CD4-positive, alpha-beta T cell treated with Interleukin-6 for 4 hours (primary cell): ENCODE measurements at regions not wholly inside any gene's neighbourhood (a gene's known extent, or its start where the extent isn't known, plus 50 kb on each side); places are given as distances from the start of the nearest gene placed in this dataset.
"Not testable (repeated sequence)": the region's sequence is repeated elsewhere in the genome, so short reads cannot be mapped to it uniquely, and the experiment has no call there.

ENCODE experiments used
- DNase-seq: peaks from one replicate; pipeline ENCODE4 v3.0.0-alpha.2; 2020; ENCODE audit warnings: mixed read lengths

DNA sequence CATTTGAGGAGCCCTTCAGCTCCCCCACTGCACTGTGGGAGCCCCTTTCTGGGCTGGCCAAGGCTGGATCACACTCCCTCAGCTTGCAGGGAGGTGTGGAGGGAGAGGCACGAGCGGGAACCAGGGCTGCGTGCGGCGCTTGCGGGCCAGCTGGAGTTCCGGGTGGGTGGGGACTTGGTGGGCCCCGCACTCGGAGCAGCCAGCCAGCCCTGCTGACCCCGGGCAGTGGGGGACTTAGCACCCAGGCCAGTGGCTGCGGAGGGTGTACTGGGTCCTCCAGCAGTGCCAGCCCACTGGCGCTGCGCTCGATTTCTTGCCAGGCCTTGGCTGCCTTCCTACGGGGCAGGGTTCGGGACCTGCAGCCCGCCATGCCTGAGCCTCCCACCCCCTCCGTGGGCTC lies 895.1 kb upstream of the FAM98A start:
- not testable (repeated sequence) for DNase-seq

DNA sequence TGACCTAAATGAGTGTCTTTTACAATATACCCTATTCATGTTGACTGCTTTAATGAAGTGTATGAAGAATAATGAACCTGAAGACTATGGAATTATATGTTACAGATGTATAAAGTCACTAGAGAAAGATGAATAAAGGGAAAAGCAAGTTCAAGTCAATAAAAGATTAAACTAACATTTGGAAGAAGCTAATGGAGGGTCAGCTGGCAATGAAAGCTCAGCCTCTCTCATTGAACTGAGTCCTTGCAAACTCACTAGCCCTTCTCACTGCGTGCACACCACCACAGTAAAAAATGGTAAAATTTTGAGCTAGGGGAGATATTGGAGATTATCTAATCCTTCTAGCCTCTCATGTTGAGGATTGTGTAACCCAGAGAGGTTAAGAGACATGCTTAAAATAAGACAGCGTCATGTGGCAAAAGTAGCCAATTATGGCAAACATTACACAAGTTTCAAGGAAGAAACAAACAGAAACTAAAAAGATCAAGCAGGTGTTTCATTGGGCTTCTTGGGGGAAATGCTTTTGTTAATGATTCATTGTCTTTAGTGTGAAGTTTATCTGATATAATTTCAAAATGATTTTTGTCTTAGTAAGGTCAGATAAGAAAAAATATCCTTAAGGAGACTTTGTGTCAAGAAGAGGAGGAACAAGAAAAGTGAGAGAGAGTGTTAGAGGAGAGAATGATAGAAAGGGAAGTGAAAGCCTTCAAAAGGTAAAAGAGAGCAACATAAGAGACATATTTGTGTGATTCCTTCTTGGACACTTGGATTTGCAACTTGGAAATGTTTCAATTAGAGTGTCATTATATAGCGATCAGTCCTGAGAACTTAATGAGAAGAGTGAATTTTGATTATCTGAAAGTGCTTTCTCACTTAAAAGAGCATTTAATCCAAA lies 893.7 kb upstream of the FAM98A start:
- DNase-seq, result no peak

- DNase-seq, result no peak
These were observed 887.9 kb upstream of the FAM98A start for GRCh38 chr2:34486965-34487364.

- no peak for DNase-seq
These were observed 882.4 kb upstream of the FAM98A start for GRCh38 chr2:34481542-34481941.

DNA sequence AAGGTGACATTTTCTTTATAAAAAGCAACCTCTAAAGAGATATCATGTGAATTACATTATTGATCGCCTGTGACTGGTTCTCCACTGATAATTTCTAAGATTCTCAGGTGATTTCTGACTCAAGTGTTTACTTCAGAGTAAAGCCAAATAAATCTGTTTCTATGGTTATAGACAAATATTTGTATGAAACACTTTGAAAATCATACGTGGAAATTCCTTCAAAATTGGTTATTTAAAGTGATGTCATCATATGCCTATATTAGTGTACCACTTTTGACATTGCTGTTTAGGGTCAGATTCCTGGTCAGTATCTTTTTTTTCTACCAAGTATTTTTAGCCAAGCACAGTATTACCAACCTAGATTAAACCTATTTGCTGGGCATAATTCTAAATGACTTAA lies 881.3 kb upstream of the FAM98A start:
- no peak for DNase-seq

DNA sequence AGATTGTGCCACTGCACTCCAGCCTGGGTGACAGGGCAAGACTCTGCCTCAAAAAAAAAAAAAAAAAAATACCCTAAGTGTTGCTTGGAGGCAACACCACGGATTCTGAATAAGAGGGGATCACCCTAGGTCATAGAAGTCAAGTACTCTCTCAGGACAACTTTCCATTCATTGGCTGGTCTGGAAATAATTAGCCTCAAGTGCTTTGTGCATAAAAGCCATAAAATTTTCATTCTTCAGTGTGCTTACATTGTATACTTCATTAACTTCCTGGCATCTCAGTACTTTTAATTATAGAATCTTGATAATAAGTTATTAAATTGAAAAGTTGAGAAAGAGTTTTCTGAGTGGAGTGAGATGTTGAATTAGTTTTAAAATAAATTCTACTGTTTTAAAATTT lies 876.1 kb upstream of the FAM98A start:
- no peak for DNase-seq

DNA sequence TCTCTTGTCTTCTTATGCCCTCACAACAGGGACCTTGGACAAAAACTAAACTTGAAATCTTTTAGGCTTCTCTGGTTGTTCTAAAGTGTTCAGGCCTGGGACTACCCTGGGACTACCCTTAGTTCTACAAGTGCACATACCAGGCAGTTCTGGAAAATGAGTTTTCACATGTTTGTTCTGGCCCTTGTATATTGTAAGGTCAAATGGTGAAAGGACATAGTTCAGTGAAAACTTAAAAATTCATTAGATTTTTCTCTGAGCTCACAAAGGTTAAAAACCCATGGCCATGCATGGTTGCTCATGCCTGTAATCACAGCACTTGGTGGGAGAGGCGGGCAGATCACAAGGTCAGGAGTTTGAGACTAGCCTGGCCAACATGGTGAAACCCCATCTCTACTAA lies 875.5 kb upstream of the FAM98A start:
- no peak for DNase-seq

GRCh38 chr2:34447097-34447496 lies 848.0 kb upstream of the FAM98A start:
- DNase-seq, result no peak

- no peak for DNase-seq
These were observed 824.2 kb upstream of the FAM98A start for GRCh38 chr2:34423301-34423700.

DNA sequence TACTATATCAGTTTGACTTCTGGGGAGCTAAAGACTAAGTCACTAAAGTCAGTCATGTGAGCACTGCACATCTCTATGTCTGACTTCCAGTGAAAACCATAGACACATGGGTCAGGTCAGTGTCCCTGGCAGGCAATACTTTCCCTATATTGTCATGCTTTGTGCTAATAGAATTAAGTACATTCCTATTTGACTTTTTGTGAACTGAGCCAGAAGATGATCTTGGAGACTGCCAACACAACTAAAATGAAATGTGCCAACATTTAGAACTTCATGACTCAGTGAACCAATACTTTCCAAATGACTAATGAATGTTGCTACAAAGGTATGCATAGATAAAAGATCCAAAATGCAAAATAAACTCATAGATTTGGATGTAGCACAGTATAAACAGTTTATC lies 820.8 kb upstream of the FAM98A start:
- DNase-seq, result no peak

- DNase-seq, result no peak
These were observed 817.8 kb upstream of the FAM98A start for GRCh38 chr2:34416856-34417255.

- DNase-seq, result no peak
These were observed 815.8 kb upstream of the FAM98A start for GRCh38 chr2:34414856-34415255.

- DNase-seq, result no peak
These were observed 809.0 kb upstream of the FAM98A start for GRCh38 chr2:34408100-34408499.

DNA sequence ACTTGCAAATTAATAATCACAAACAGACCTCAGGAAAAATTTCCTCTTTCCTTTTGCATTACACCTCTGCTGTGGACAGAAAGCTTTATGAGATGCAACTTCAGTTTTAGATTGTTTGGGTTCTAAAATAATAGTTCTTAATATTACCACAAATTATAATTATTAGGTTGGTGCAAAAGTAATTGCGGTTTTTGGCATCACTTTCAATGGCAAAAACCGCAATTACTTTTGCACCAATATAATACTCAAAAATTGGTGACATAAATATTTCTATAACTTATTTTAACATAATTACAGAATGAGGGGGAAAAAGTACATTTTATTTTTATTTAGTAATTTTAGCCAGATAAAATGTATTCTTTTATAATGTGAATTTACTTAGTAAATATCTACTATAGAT lies 804.4 kb upstream of the FAM98A start:
- no peak for DNase-seq

- DNase-seq, result no peak
These were observed 803.3 kb upstream of the FAM98A start for GRCh38 chr2:34402376-34402775.

DNA sequence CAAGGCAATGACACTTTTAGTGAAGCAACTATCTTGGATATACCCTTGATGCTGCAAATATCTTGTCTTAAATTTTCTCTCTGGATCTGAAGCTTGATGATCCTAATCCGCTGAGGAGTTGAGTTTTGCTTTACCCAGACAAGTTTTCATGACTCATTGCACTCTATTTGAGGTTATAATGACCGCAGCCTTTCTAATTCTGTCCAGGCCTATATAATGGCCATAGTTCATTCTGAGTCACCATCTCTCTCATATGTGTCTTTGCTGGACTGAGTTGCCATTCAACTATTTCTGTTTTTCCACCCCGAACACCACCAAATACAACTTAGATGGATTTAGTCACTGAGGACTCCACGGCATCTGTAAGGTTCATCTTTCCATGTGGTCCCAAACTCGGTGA lies 802.1 kb upstream of the FAM98A start:
- no peak for DNase-seq

- DNase-seq, result no peak
These were observed 789.3 kb upstream of the FAM98A start for GRCh38 chr2:34388446-34388845.

DNA sequence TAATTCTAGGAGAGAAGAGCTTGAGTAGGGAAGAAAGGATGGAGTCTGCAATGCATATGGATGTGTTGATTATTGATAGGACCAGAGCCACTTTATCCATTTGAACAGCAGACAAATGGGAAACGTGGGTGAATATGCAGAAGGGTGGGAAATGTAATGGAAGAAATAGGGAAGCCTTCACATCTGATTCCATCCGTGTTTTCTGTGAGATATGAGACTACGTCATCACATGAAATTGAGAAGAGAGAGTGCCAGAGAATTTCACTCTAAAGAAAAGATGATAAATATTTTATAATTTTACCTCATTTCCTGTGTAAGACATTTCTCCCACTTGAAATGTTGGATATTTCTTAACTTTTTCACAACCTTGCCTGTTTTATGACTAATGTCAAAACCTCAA lies 788.4 kb upstream of the FAM98A start:
- DNase-seq, result no peak

- DNase-seq, result no peak
These were observed 780.5 kb upstream of the FAM98A start for GRCh38 chr2:34379586-34379985.

GRCh38 chr2:34373586-34374233 lies 774.6 kb upstream of the FAM98A start:
- no peak for DNase-seq

GRCh38 chr2:34372967-34373366 lies 773.9 kb upstream of the FAM98A start:
- no peak for DNase-seq

- DNase-seq, result no peak
These were observed 772.6 kb upstream of the FAM98A start for GRCh38 chr2:34371711-34372110.

GRCh38 chr2:34368304-34368703 lies 769.2 kb upstream of the FAM98A start:
- DNase-seq, result no peak

DNA sequence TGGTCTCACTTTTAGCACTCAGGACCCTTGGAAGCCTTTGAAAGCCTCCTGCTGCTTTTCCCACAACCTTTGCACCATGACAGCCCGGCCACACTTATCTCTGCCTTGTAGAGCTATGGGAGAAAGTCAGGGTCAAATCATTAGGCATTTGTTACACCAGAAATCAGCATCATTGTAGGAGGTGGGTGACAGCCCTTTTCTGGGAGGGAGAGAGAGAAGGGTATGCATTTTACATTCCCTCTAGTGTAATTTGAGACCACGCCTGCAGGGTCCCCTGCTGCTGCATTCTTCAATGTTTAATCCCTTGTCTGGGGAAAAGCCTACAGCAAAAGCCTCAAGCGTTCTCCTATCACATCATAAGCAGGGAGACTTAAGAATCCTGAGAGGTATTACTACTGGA lies 766.8 kb upstream of the FAM98A start:
- DNase-seq, result no peak

DNA sequence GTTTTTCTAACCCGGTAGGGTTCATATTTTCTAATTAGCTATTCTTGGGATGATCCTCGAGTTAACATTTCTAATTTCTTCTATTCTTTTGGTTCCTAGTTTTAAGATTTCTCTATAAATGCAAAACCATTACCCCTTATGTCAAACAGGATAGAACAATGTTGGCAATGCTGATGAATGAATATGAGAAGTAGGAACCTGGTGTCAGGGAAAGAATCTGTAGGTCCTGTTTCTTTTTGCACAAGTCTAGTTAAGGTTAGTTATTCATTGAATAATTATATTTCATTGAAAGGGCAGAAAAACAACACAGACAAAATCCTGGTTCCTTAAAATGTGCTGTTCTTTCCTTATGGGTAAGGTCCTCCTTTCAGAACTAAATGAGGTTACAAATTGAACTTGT lies 766.4 kb upstream of the FAM98A start:
- no peak for DNase-seq
